UCSD-AML1 (cell line): ENCODE measurements at regions not wholly inside any gene's neighbourhood (a gene's known extent, or its start where the extent isn't known, plus 50 kb on each side); places are given as distances from the start of the nearest gene placed in this dataset.

Experiments used
- DNase-seq: peaks from one replicate; lab custom pipeline; 2025; ENCODE audit not compliant: unreplicated experiment; lab: John Stamatoyannopoulos, UW

- no peak for DNase-seq
Observed at GRCh38 chr17:13310858-13311257, 290.9 kb downstream of the HS3ST3A1 start.

- no peak for DNase-seq
Observed at GRCh38 chr17:13306310-13306962, 288.6 kb upstream of the ELAC2 start.

GRCh38 chr17:13302983-13303382, 285.2 kb upstream of the ELAC2 start:
- DNase-seq, result no peak

- no peak for DNase-seq
Observed at GRCh38 chr17:13302419-13302818, 284.6 kb upstream of the ELAC2 start.

GRCh38 chr17:13297183-13297582, 279.4 kb upstream of the ELAC2 start:
- no peak for DNase-seq

GRCh38 chr17:13293421-13293820, 275.6 kb upstream of the ELAC2 start:
- DNase-seq, result no peak

GRCh38 chr17:13292291-13292690, 274.5 kb upstream of the ELAC2 start:
- DNase-seq, result no peak

GRCh38 chr17:13288248-13288647, 270.4 kb upstream of the ELAC2 start:
- DNase-seq, result no peak

- DNase-seq, result no peak
Observed at GRCh38 chr17:13287226-13287625, 269.4 kb upstream of the ELAC2 start.

- DNase-seq, result no peak
Observed at GRCh38 chr17:13283606-13284005, 265.8 kb upstream of the ELAC2 start.

GRCh38 chr17:13281626-13282025, 263.8 kb upstream of the ELAC2 start:
- no peak for DNase-seq

- no peak for DNase-seq
Observed at GRCh38 chr17:13273806-13274205, 256.0 kb upstream of the ELAC2 start.

- DNase-seq, result no peak
Observed at GRCh38 chr17:13272296-13272695, 254.5 kb upstream of the ELAC2 start.

GRCh38 chr17:13268791-13269595, 251.2 kb upstream of the ELAC2 start:
- no peak for DNase-seq

- no peak for DNase-seq
Observed at GRCh38 chr17:13266606-13267005, 248.8 kb upstream of the ELAC2 start.

- DNase-seq, result no peak
Observed at GRCh38 chr17:13265311-13265710, 247.5 kb upstream of the ELAC2 start.

GRCh38 chr17:13263746-13264145, 245.9 kb upstream of the ELAC2 start:
- DNase-seq, result no peak

GRCh38 chr17:13256545-13256944, 238.7 kb upstream of the ELAC2 start:
- no peak for DNase-seq

GRCh38 chr17:13253733-13254410, 236.0 kb upstream of the ELAC2 start:
- no peak for DNase-seq

- no peak for DNase-seq
Observed at GRCh38 chr17:13244513-13244912, 226.7 kb upstream of the ELAC2 start.

- DNase-seq, result no peak
Observed at GRCh38 chr17:13243585-13243984, 225.8 kb upstream of the ELAC2 start.

- no peak for DNase-seq
Observed at GRCh38 chr17:13240851-13241250, 223.0 kb upstream of the ELAC2 start.
